H1 (cell line): ENCODE measurements at regions not wholly inside any gene's neighbourhood (a gene's known extent, or its start where the extent isn't known, plus 50 kb on each side); places are given as distances from the start of the nearest gene placed in this dataset.

Experiments used
- CTCF ChIA-PET: fragments of 300-600 bp; sonication (Branson Sonifier 250); formaldehyde crosslinking; loops from one replicate; lab custom pipeline; 2021; ENCODE audit not compliant: partially characterized antibody; lab: Charles Lee
- POLR2A ChIA-PET: fragments of 300-600 bp; sonication (Branson Sonifier 250); formaldehyde crosslinking; loops from one replicate; lab custom pipeline; 2021; ENCODE audit warnings: inconsistent platforms; ENCODE audit not compliant: partially characterized antibody; lab: Charles Lee
- DNase-seq, 2 experiments: peaks; one replicate each; pipeline versions ENCODE4 v3.0.0 to v3.0.0-alpha.2; 2010 to 2022; ENCODE audit warnings: low spot score in 2 of 2, low read depth in 1 of 2, mixed read lengths in 1 of 2
- FAIRE-seq: peaks from 2 replicates; lab custom pipeline; 2011; peaks lifted over from hg19 to GRCh38; lab: Jason Lieb, UNC
- H2AFZ ChIP-seq: 2 replicates; pipeline ENCODE4 v1.8.1; 2012; ENCODE audit warnings: low read length, inconsistent platforms
- H2AK5ac ChIP-seq: 2 replicates; pipeline ENCODE4 v1.6.1; 2013; ENCODE audit warnings: low read depth, low read length
- H2BK120ac ChIP-seq: replicated peaks from 2 replicates; pipeline ENCODE3; 2013; ENCODE audit warnings: low read depth, low read length, inconsistent platforms
- H2BK12ac ChIP-seq: 2 replicates; pipeline ENCODE4 v1.6.1; 2013; ENCODE audit warnings: low read depth, low read length
- H2BK15ac ChIP-seq: 2 replicates; pipeline ENCODE4 v1.6.1; 2013; ENCODE audit warnings: low read length
- H2BK20ac ChIP-seq: 2 replicates; pipeline ENCODE4 v1.6.1; 2013; ENCODE audit warnings: low read length
- H2BK5ac ChIP-seq: 2 replicates; pipeline ENCODE4 v1.6.1; 2013; ENCODE audit warnings: low read depth, low read length
- H3K14ac ChIP-seq: 2 replicates; pipeline ENCODE4 v1.6.1; 2013; ENCODE audit warnings: inconsistent platforms; ENCODE audit not compliant: insufficient read length
- H3K18ac ChIP-seq: 2 replicates; pipeline ENCODE4 v1.6.1; 2013; ENCODE audit warnings: low read length; ENCODE audit errors: extremely low read depth
- H3K23ac ChIP-seq: 2 replicates; pipeline ENCODE4 v1.6.1; 2013; ENCODE audit warnings: inconsistent platforms; ENCODE audit not compliant: insufficient read length
- H3K23me2 ChIP-seq: 2 replicates; pipeline ENCODE4 v1.6.1; 2013; ENCODE audit warnings: low read depth, low read length
- H3K27ac ChIP-seq: 2 replicates; pipeline ENCODE4 v1.6.1; 2011; ENCODE audit warnings: low read depth, low read length, inconsistent platforms
- H3K27me3 ChIP-seq, 4 experiments: replicated peaks in 1 of 4; 1 replicate in 1 of 4; 2 replicates in 3 of 4; pipeline versions ENCODE4 v1.6.1 to v1.8.1; 2011 to 2013; ENCODE audit warnings: low read length in 3 of 4, mild to moderate bottlenecking in 3 of 4, inconsistent platforms in 2 of 4, mixed read lengths in 2 of 4, moderate library complexity in 1 of 4; ENCODE audit not compliant: control insufficient read depth in 3 of 4, insufficient read depth in 3 of 4; ENCODE audit errors: extremely low read depth in 1 of 4
- H3K36me3 ChIP-seq, 4 experiments: 2 replicates each; pipeline versions ENCODE4 v1.6.1 to v1.8.1; 2011 to 2013; ENCODE audit warnings: mild to moderate bottlenecking in 4 of 4, low read length in 3 of 4, moderate library complexity in 2 of 4, control low read depth in 1 of 4, inconsistent platforms in 1 of 4; ENCODE audit not compliant: insufficient read depth in 4 of 4, control insufficient read depth in 2 of 4
- H3K4ac ChIP-seq: replicated peaks from 2 replicates; pipeline ENCODE3; 2013; ENCODE audit warnings: low read length, low read depth, mixed read lengths, inconsistent platforms; ENCODE audit not compliant: insufficient read length
- H3K4me1 ChIP-seq, 4 experiments: replicated peaks in 1 of 4; 1 replicate in 1 of 4; 2 replicates in 3 of 4; pipeline versions ENCODE4 v1.6.1 to v1.8.1; 2011 to 2013; ENCODE audit warnings: low read length in 3 of 4, inconsistent platforms in 2 of 4, mixed read lengths in 1 of 4; ENCODE audit not compliant: insufficient read depth in 4 of 4, control insufficient read depth in 3 of 4
- H3K4me2 ChIP-seq, 2 experiments: 2 replicates each; pipeline versions ENCODE4 v1.6.1 to v1.8.1; 2011 to 2013; ENCODE audit warnings: low read depth in 2 of 2, low read length in 2 of 2, control low read depth in 1 of 2, inconsistent platforms in 1 of 2, mild to moderate bottlenecking in 1 of 2; ENCODE audit not compliant: insufficient read depth in 1 of 2
- H3K4me3 ChIP-seq, 4 experiments: fragments of 200-600, 300-600 bp in 1 of 4; sonication (generic), shearing (Covaris generic), sonication (Bioruptor Twin) in 1 of 4; 2 replicates each; pipeline versions ENCODE4 v1.5.1 to v1.8.1; 2011 to 2016; ENCODE audit warnings: low read length in 4 of 4, low read depth in 3 of 4, control low read depth in 2 of 4, inconsistent platforms in 2 of 4, mild to moderate bottlenecking in 2 of 4, mixed read lengths in 1 of 4, moderate library complexity in 1 of 4; ENCODE audit not compliant: insufficient read depth in 2 of 4; ENCODE audit errors: extremely low read depth in 1 of 4
- H3K56ac ChIP-seq: replicated peaks from 2 replicates; pipeline ENCODE3; 2013; ENCODE audit warnings: low read depth, mild to moderate bottlenecking, mixed read lengths, low read length, inconsistent platforms; ENCODE audit not compliant: insufficient read length
- H3K79me1 ChIP-seq: 2 replicates; pipeline ENCODE4 v1.6.1; 2013; ENCODE audit warnings: low read depth, low read length, control low read depth
- H3K79me2 ChIP-seq, 2 experiments: 2 replicates each; pipeline versions ENCODE4 v1.6.1 to v1.8.1; 2012 to 2013; ENCODE audit warnings: low read length in 2 of 2, mild to moderate bottlenecking in 2 of 2, inconsistent platforms in 1 of 2; ENCODE audit not compliant: insufficient read depth in 2 of 2, control insufficient read depth in 1 of 2
- H3K9ac ChIP-seq, 4 experiments: replicated peaks in 1 of 4; 1 replicate in 1 of 4; 2 replicates in 3 of 4; pipeline versions ENCODE4 v1.6.1 to v1.8.1; 2011 to 2013; ENCODE audit warnings: low read depth in 3 of 4, low read length in 3 of 4, control low read depth in 2 of 4, mild to moderate bottlenecking in 2 of 4, moderate library complexity in 2 of 4, inconsistent platforms in 1 of 4; ENCODE audit errors: extremely low read depth in 1 of 4
- H3K9me3 ChIP-seq, 2 experiments: 2 replicates each; pipeline versions ENCODE4 v1.6.1 to v1.8.1; 2012 to 2013; ENCODE audit warnings: mild to moderate bottlenecking in 2 of 2, moderate library complexity in 2 of 2, control low read depth in 1 of 2, inconsistent platforms in 1 of 2, low read depth in 1 of 2, low read length in 1 of 2, mixed read lengths in 1 of 2; ENCODE audit not compliant: insufficient read depth in 2 of 2
- H4K20me1 ChIP-seq, 2 experiments: replicated peaks in 1 of 2; 2 replicates each; pipeline versions ENCODE3 to v1.8.1; 2011 to 2013; ENCODE audit warnings: inconsistent platforms in 2 of 2, low read length in 2 of 2, mild to moderate bottlenecking in 1 of 2; ENCODE audit not compliant: insufficient read depth in 2 of 2, control insufficient read depth in 1 of 2
- H4K5ac ChIP-seq: 2 replicates; pipeline ENCODE4 v1.6.1; 2013; ENCODE audit warnings: low read length, low read depth, mixed read lengths, inconsistent platforms; ENCODE audit not compliant: insufficient read length
- H4K8ac ChIP-seq: 2 replicates; pipeline ENCODE4 v1.8.0; 2013; ENCODE audit warnings: mild to moderate bottlenecking, moderate library complexity, low read length, inconsistent platforms; ENCODE audit not compliant: insufficient read depth; ENCODE audit errors: extremely low read depth
- H4K91ac ChIP-seq: replicated peaks from 2 replicates; pipeline ENCODE3; 2013; ENCODE audit warnings: low read length, mixed read lengths, inconsistent platforms; ENCODE audit not compliant: insufficient read length
- ATF2 ChIP-seq: IDR thresholded peaks from 2 replicates; pipeline ENCODE4 v1.6.1; 2012; ENCODE audit warnings: low read length, inconsistent platforms
- ATF3 ChIP-seq: IDR thresholded peaks from 2 replicates; pipeline ENCODE4 v1.6.1; 2011; ENCODE audit warnings: low read depth, mild to moderate bottlenecking, low read length; ENCODE audit not compliant: insufficient read depth
- CTBP2 ChIP-seq: IDR thresholded peaks from 2 replicates; pipeline ENCODE4 v1.7.0; 2011; ENCODE audit warnings: borderline replicate concordance, mild to moderate bottlenecking, moderate library complexity, mixed read lengths, low read length; ENCODE audit not compliant: insufficient read depth, insufficient read length
- EGR1 ChIP-seq: IDR thresholded peaks from 2 replicates; pipeline ENCODE4 v1.6.1; 2011; ENCODE audit warnings: low read depth, low read length, borderline replicate concordance
- NANOG ChIP-seq: IDR thresholded peaks from 2 replicates; pipeline ENCODE4 v1.6.1; 2011; ENCODE audit warnings: low read length, low read depth, mild to moderate bottlenecking, inconsistent platforms; ENCODE audit not compliant: insufficient read depth, poor library complexity, severe bottlenecking
- NRF1 ChIP-seq: IDR thresholded peaks from 2 replicates; pipeline ENCODE4 v1.6.1; 2011; ENCODE audit warnings: mild to moderate bottlenecking, low read depth, low read length, improper control_type of control experiment
- POU5F1 ChIP-seq: IDR thresholded peaks from 2 replicates; pipeline ENCODE4 v1.6.1; 2011; ENCODE audit warnings: low read depth, mild to moderate bottlenecking, low read length, moderate library complexity
- RFX5 ChIP-seq: IDR thresholded peaks from 2 replicates; pipeline ENCODE4 v1.6.1; 2011; ENCODE audit warnings: low read depth, low read length, improper control_type of control experiment, borderline replicate concordance
- SAP30 ChIP-seq: fragments of 300-600 bp; sonication (generic); IDR thresholded peaks from 2 replicates; pipeline ENCODE4 v1.7.1; 2012; ENCODE audit warnings: low read length, moderate library complexity, mild to moderate bottlenecking, inconsistent platforms; ENCODE audit not compliant: insufficient read depth, insufficient replicate concordance
- SIN3A ChIP-seq, 2 experiments: IDR thresholded peaks in 1 of 2; conservative IDR thresholded peaks in 1 of 2; 2 replicates each; pipeline ENCODE4 v1.6.1; 2011 to 2012; ENCODE audit warnings: low read length in 2 of 2, improper control_type of control experiment in 1 of 2, low read depth in 1 of 2, mild to moderate bottlenecking in 1 of 2
- TCF12 ChIP-seq: IDR thresholded peaks from 2 replicates; pipeline ENCODE4 v1.6.1; 2011; ENCODE audit warnings: low read depth, mild to moderate bottlenecking, low read length
- TEAD4 ChIP-seq: IDR thresholded peaks from 2 replicates; pipeline ENCODE4 v1.6.1; 2012; ENCODE audit warnings: low read depth, low read length, inconsistent platforms, mixed read lengths
- WGBS, 2 experiments: shearing (Covaris generic) in 1 of 2; methylation state at CpG; one replicate each; pipeline versions ENCODE4 v1.1.6 to v1.1.7; 2013 to 2015; ENCODE audit warnings: low lambda C conversion rate in 2 of 2, mixed read lengths in 2 of 2, inconsistent platforms in 1 of 2, low coverage in 1 of 2, missing lambda C conversion rate in 1 of 2; ENCODE audit not compliant: insufficient replicate concordance in 2 of 2, insufficient coverage in 1 of 2, insufficient read length in 1 of 2; ENCODE audit errors: extremely low coverage in 1 of 2, missing lambda C conversion rate in 1 of 2; 5-methylcytosine and 5-hydroxymethylcytosine counted together

GRCh38 chr11:25485315-25485714 is 846.6 kb upstream of the ANO3 start:
- 85% methylated on average over 2 of the region's 2 CpGs; no CpG with 5 or more reads in 1 of the 2 experiments for WGBS, 2 experiments
- Histone ChIP-seq H2BK120ac (no peak overlapping the region), H3K79me1 (no peaks in the 10 kb centered on the region), H3K4me3 (no peak overlapping the region), H4K8ac (no peak overlapping the region), H2AFZ (no peak overlapping the region), H3K9ac (no peak overlapping the region), H3K14ac (no peak overlapping the region), H2AK5ac (no peak overlapping the region), H2BK12ac (no peak overlapping the region), H4K91ac (no peak overlapping the region), H3K4me2 (no peak overlapping the region), H3K4ac (no peak overlapping the region), H3K4me1 (no peaks in the 10 kb centered on the region), H3K79me2 (no peaks in the 10 kb centered on the region), H3K9me3 (no peaks in the 10 kb centered on the region), H2BK20ac (no peak overlapping the region), H3K56ac (no peak overlapping the region), H3K36me3 (no peaks in the 10 kb centered on the region), H3K23me2 (no peaks in the 10 kb centered on the region), H3K23ac (no peak overlapping the region), H3K27me3 (no peaks in the 10 kb centered on the region), H3K27ac (no peak overlapping the region), H2BK15ac (no peak overlapping the region), H4K5ac (no peak overlapping the region), H2BK5ac (no peak overlapping the region), H4K20me1 (no peaks in the 10 kb centered on the region), H3K18ac (no peak overlapping the region)
- FAIRE-seq, result no peak
- DNase-seq, result no peak
- ChIA-PET POLR2A (no interaction called here), CTCF (no interaction called here)
- TF ChIP-seq ATF2 (no peak), RFX5 (no peak), POU5F1 (no peak), SIN3A (conservative IDR thresholded peaks at IDR 0.05 in 1 of 2, IDR thresholded peaks at IDR 0.05 in 1 of 2; ENCODE audit: low read depth in 1 of 2, low read length in 2 of 2) (no peak), EGR1 (no peak), SAP30 (no peak), TEAD4 (no peak), NRF1 (no peak), ATF3 (no peak), TCF12 (no peak), CTBP2 (no peak), NANOG (no peak)
